Spinal cord (tissue), 1 donor: ENCODE measurements at regions not wholly inside any gene's neighbourhood (a gene's known extent, or its start where the extent isn't known, plus 50 kb on each side); places are given as distances from the start of the nearest gene placed in this dataset. TPM values are rescaled to one million over a fixed set of nuclear protein-coding genes. Genes with fewer than 3 reads are reported as not detected.

ENCODE experiments used
- small RNA-seq: library from RNA; depleted of rRNA; stranded (forward); fragments of <200 nt; gene quantifications from one replicate; pipeline ENCODE3, GENCODE V24; 2014; ENCODE audit warnings: low replicate concordance

Small RNA genes lying in the stretch of these regions (small RNA-seq; reads per million reads assigned to genes)
- not detected for gene Z82198.3
